H1 (cell line): ENCODE measurements at regions not wholly inside any gene's neighbourhood (a gene's known extent, or its start where the extent isn't known, plus 50 kb on each side); places are given as distances from the start of the nearest gene placed in this dataset.

ENCODE experiments used
- CTCF ChIA-PET: fragments of 300-600 bp; sonication (Branson Sonifier 250); formaldehyde crosslinking; loops from one replicate; lab custom pipeline; 2021; ENCODE audit not compliant: partially characterized antibody; lab: Charles Lee
- POLR2A ChIA-PET: fragments of 300-600 bp; sonication (Branson Sonifier 250); formaldehyde crosslinking; loops from one replicate; lab custom pipeline; 2021; ENCODE audit warnings: inconsistent platforms; ENCODE audit not compliant: partially characterized antibody; lab: Charles Lee
- DNase-seq, 2 experiments: peaks; one replicate each; pipeline versions ENCODE4 v3.0.0 to v3.0.0-alpha.2; 2010 to 2022; ENCODE audit warnings: low spot score in 2 of 2, low read depth in 1 of 2, mixed read lengths in 1 of 2
- FAIRE-seq: peaks from 2 replicates; lab custom pipeline; 2011; peaks lifted over from hg19 to GRCh38; lab: Jason Lieb, UNC
- H2AFZ ChIP-seq: 2 replicates; pipeline ENCODE4 v1.8.1; 2012; ENCODE audit warnings: low read length, inconsistent platforms
- H2AK5ac ChIP-seq: 2 replicates; pipeline ENCODE4 v1.6.1; 2013; ENCODE audit warnings: low read depth, low read length
- H2BK120ac ChIP-seq: replicated peaks from 2 replicates; pipeline ENCODE3; 2013; ENCODE audit warnings: low read depth, low read length, inconsistent platforms
- H2BK12ac ChIP-seq: 2 replicates; pipeline ENCODE4 v1.6.1; 2013; ENCODE audit warnings: low read depth, low read length
- H2BK15ac ChIP-seq: 2 replicates; pipeline ENCODE4 v1.6.1; 2013; ENCODE audit warnings: low read length
- H2BK20ac ChIP-seq: 2 replicates; pipeline ENCODE4 v1.6.1; 2013; ENCODE audit warnings: low read length
- H2BK5ac ChIP-seq: 2 replicates; pipeline ENCODE4 v1.6.1; 2013; ENCODE audit warnings: low read depth, low read length
- H3K14ac ChIP-seq: 2 replicates; pipeline ENCODE4 v1.6.1; 2013; ENCODE audit warnings: inconsistent platforms; ENCODE audit not compliant: insufficient read length
- H3K18ac ChIP-seq: 2 replicates; pipeline ENCODE4 v1.6.1; 2013; ENCODE audit warnings: low read length; ENCODE audit errors: extremely low read depth
- H3K23ac ChIP-seq: 2 replicates; pipeline ENCODE4 v1.6.1; 2013; ENCODE audit warnings: inconsistent platforms; ENCODE audit not compliant: insufficient read length
- H3K23me2 ChIP-seq: 2 replicates; pipeline ENCODE4 v1.6.1; 2013; ENCODE audit warnings: low read depth, low read length
- H3K27ac ChIP-seq: 2 replicates; pipeline ENCODE4 v1.6.1; 2011; ENCODE audit warnings: low read depth, low read length, inconsistent platforms
- H3K27me3 ChIP-seq, 4 experiments: replicated peaks in 1 of 4; 1 replicate in 1 of 4; 2 replicates in 3 of 4; pipeline versions ENCODE4 v1.6.1 to v1.8.1; 2011 to 2013; ENCODE audit warnings: low read length in 3 of 4, mild to moderate bottlenecking in 3 of 4, inconsistent platforms in 2 of 4, mixed read lengths in 2 of 4, moderate library complexity in 1 of 4; ENCODE audit not compliant: control insufficient read depth in 3 of 4, insufficient read depth in 3 of 4; ENCODE audit errors: extremely low read depth in 1 of 4
- H3K36me3 ChIP-seq, 4 experiments: 2 replicates each; pipeline versions ENCODE4 v1.6.1 to v1.8.1; 2011 to 2013; ENCODE audit warnings: mild to moderate bottlenecking in 4 of 4, low read length in 3 of 4, moderate library complexity in 2 of 4, control low read depth in 1 of 4, inconsistent platforms in 1 of 4; ENCODE audit not compliant: insufficient read depth in 4 of 4, control insufficient read depth in 2 of 4
- H3K4ac ChIP-seq: replicated peaks from 2 replicates; pipeline ENCODE3; 2013; ENCODE audit warnings: low read length, low read depth, mixed read lengths, inconsistent platforms; ENCODE audit not compliant: insufficient read length
- H3K4me1 ChIP-seq, 4 experiments: replicated peaks in 1 of 4; 1 replicate in 1 of 4; 2 replicates in 3 of 4; pipeline versions ENCODE4 v1.6.1 to v1.8.1; 2011 to 2013; ENCODE audit warnings: low read length in 3 of 4, inconsistent platforms in 2 of 4, mixed read lengths in 1 of 4; ENCODE audit not compliant: insufficient read depth in 4 of 4, control insufficient read depth in 3 of 4
- H3K4me2 ChIP-seq, 2 experiments: 2 replicates each; pipeline versions ENCODE4 v1.6.1 to v1.8.1; 2011 to 2013; ENCODE audit warnings: low read depth in 2 of 2, low read length in 2 of 2, control low read depth in 1 of 2, inconsistent platforms in 1 of 2, mild to moderate bottlenecking in 1 of 2; ENCODE audit not compliant: insufficient read depth in 1 of 2
- H3K4me3 ChIP-seq, 4 experiments: fragments of 200-600, 300-600 bp in 1 of 4; sonication (generic), shearing (Covaris generic), sonication (Bioruptor Twin) in 1 of 4; 2 replicates each; pipeline versions ENCODE4 v1.5.1 to v1.8.1; 2011 to 2016; ENCODE audit warnings: low read length in 4 of 4, low read depth in 3 of 4, control low read depth in 2 of 4, inconsistent platforms in 2 of 4, mild to moderate bottlenecking in 2 of 4, mixed read lengths in 1 of 4, moderate library complexity in 1 of 4; ENCODE audit not compliant: insufficient read depth in 2 of 4; ENCODE audit errors: extremely low read depth in 1 of 4
- H3K56ac ChIP-seq: replicated peaks from 2 replicates; pipeline ENCODE3; 2013; ENCODE audit warnings: low read depth, mild to moderate bottlenecking, mixed read lengths, low read length, inconsistent platforms; ENCODE audit not compliant: insufficient read length
- H3K79me1 ChIP-seq: 2 replicates; pipeline ENCODE4 v1.6.1; 2013; ENCODE audit warnings: low read depth, low read length, control low read depth
- H3K79me2 ChIP-seq, 2 experiments: 2 replicates each; pipeline versions ENCODE4 v1.6.1 to v1.8.1; 2012 to 2013; ENCODE audit warnings: low read length in 2 of 2, mild to moderate bottlenecking in 2 of 2, inconsistent platforms in 1 of 2; ENCODE audit not compliant: insufficient read depth in 2 of 2, control insufficient read depth in 1 of 2
- H3K9ac ChIP-seq, 4 experiments: replicated peaks in 1 of 4; 1 replicate in 1 of 4; 2 replicates in 3 of 4; pipeline versions ENCODE4 v1.6.1 to v1.8.1; 2011 to 2013; ENCODE audit warnings: low read depth in 3 of 4, low read length in 3 of 4, control low read depth in 2 of 4, mild to moderate bottlenecking in 2 of 4, moderate library complexity in 2 of 4, inconsistent platforms in 1 of 4; ENCODE audit errors: extremely low read depth in 1 of 4
- H3K9me3 ChIP-seq, 2 experiments: 2 replicates each; pipeline versions ENCODE4 v1.6.1 to v1.8.1; 2012 to 2013; ENCODE audit warnings: mild to moderate bottlenecking in 2 of 2, moderate library complexity in 2 of 2, control low read depth in 1 of 2, inconsistent platforms in 1 of 2, low read depth in 1 of 2, low read length in 1 of 2, mixed read lengths in 1 of 2; ENCODE audit not compliant: insufficient read depth in 2 of 2
- H4K20me1 ChIP-seq, 2 experiments: replicated peaks in 1 of 2; 2 replicates each; pipeline versions ENCODE3 to v1.8.1; 2011 to 2013; ENCODE audit warnings: inconsistent platforms in 2 of 2, low read length in 2 of 2, mild to moderate bottlenecking in 1 of 2; ENCODE audit not compliant: insufficient read depth in 2 of 2, control insufficient read depth in 1 of 2
- H4K5ac ChIP-seq: 2 replicates; pipeline ENCODE4 v1.6.1; 2013; ENCODE audit warnings: low read length, low read depth, mixed read lengths, inconsistent platforms; ENCODE audit not compliant: insufficient read length
- H4K8ac ChIP-seq: 2 replicates; pipeline ENCODE4 v1.8.0; 2013; ENCODE audit warnings: mild to moderate bottlenecking, moderate library complexity, low read length, inconsistent platforms; ENCODE audit not compliant: insufficient read depth; ENCODE audit errors: extremely low read depth
- H4K91ac ChIP-seq: replicated peaks from 2 replicates; pipeline ENCODE3; 2013; ENCODE audit warnings: low read length, mixed read lengths, inconsistent platforms; ENCODE audit not compliant: insufficient read length
- CBX5 ChIP-seq: fragments of 300-800, 300-1000 bp; sonication (generic); IDR thresholded peaks from 2 replicates; pipeline ENCODE4 v1.7.1; 2016; ENCODE audit warnings: antibody characterized with exemption, low read length, low read depth
- GTF2F1 ChIP-seq: IDR thresholded peaks from 2 replicates; pipeline ENCODE4 v1.6.1; 2012; ENCODE audit warnings: low read depth, low read length, improper control_type of control experiment, borderline replicate concordance
- RAD21 ChIP-seq, 2 experiments: IDR thresholded peaks in 1 of 2; conservative IDR thresholded peaks in 1 of 2; 2 replicates each; pipeline ENCODE4 v1.6.1; 2011; ENCODE audit warnings: low read depth in 2 of 2, low read length in 2 of 2, improper control_type of control experiment in 1 of 2, inconsistent platforms in 1 of 2, mild to moderate bottlenecking in 1 of 2, moderate library complexity in 1 of 2
- SP2 ChIP-seq: IDR thresholded peaks from 2 replicates; pipeline ENCODE4 v1.6.1; 2012; ENCODE audit warnings: mild to moderate bottlenecking, low read length, inconsistent platforms
- YY1 ChIP-seq: IDR thresholded peaks from 2 replicates; pipeline ENCODE4 v1.6.1; 2011; ENCODE audit warnings: low read depth, mild to moderate bottlenecking, low read length
- ZNF274 ChIP-seq: IDR thresholded peaks from 2 replicates; pipeline ENCODE4 v1.7.0; 2012; ENCODE audit warnings: low read length, borderline replicate concordance; ENCODE audit errors: extremely low read depth
- WGBS, 2 experiments: shearing (Covaris generic) in 1 of 2; methylation state at CpG; one replicate each; pipeline versions ENCODE4 v1.1.6 to v1.1.7; 2013 to 2015; ENCODE audit warnings: low lambda C conversion rate in 2 of 2, mixed read lengths in 2 of 2, inconsistent platforms in 1 of 2, low coverage in 1 of 2, missing lambda C conversion rate in 1 of 2; ENCODE audit not compliant: insufficient replicate concordance in 2 of 2, insufficient coverage in 1 of 2, insufficient read length in 1 of 2; ENCODE audit errors: extremely low coverage in 1 of 2, missing lambda C conversion rate in 1 of 2; 5-methylcytosine and 5-hydroxymethylcytosine counted together
- TF ChIP-seq, protein P1 (sequence below): IDR thresholded peaks from 2 replicates; pipeline ENCODE4 v1.6.1; 2012; ENCODE audit warnings: low read length, inconsistent platforms
- TF ChIP-seq, protein P2 (sequence below), 3 experiments: IDR thresholded peaks; 1 replicate in 2 of 3; 2 replicates in 1 of 3; pipeline versions ENCODE4 v1.5.1 to v1.6.1; 2011; ENCODE audit warnings: low read length in 3 of 3, mild to moderate bottlenecking in 3 of 3, inconsistent platforms in 2 of 3, low read depth in 1 of 3, moderate library complexity in 1 of 3; ENCODE audit not compliant: insufficient read depth in 1 of 3; ENCODE audit errors: control extremely low read depth in 1 of 3
- TF ChIP-seq, protein P3 (sequence below): IDR thresholded peaks from 2 replicates; pipeline ENCODE4 v1.6.1; 2011; ENCODE audit warnings: low read depth, mild to moderate bottlenecking, low read length; ENCODE audit not compliant: insufficient read depth

DNA sequence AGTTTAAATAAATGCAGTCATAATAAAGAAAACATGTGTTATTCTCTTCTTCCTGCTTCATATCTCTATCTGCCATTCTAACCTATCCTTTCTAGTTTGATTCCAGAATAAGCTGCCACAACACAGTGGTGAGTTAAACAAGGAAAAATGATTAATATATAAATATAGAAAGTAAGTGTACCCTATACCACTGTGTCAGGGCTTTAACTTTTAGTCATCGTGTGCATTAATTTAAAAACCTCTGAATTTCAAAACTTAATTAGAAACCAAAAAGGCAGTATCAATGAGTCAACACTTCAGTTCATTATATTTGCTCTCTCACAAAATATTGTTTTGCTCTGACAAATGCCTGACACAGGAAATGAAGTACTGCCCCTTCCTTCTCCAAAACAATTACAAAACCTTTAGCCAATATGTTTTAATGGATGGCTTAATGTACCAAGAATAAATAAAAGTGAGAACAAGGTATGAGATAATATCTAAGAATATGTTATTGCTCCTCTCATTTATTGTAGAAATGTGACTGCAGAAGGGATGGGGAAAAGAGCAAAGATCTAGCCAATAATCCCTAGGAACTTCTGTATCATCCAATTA is 634.8 kb downstream of the KCNT2 start:
- WGBS, 2 experiments: 100% methylated on average over 1 of the region's 1 CpG; no CpG with 5 or more reads in 1 of the 2 experiments
- H4K8ac ChIP-seq: no peak overlapping the region
- no peaks in the 10 kb centered on the region for H4K20me1 ChIP-seq
- no peaks in the 10 kb centered on the region for H3K36me3 ChIP-seq
- H3K27me3 ChIP-seq: no peaks in the 10 kb centered on the region
- H3K4me1 ChIP-seq: no peaks in the 10 kb centered on the region
- no peak overlapping the region for H3K14ac ChIP-seq
- no peaks in the 10 kb centered on the region for H3K79me1 ChIP-seq
- no peak overlapping the region for H2BK15ac ChIP-seq
- no peak overlapping the region for H3K4me3 ChIP-seq
- no peak overlapping the region for H3K56ac ChIP-seq
- H2AK5ac ChIP-seq: no peak overlapping the region
- H3K4me2 ChIP-seq: no peak overlapping the region
- no peak overlapping the region for H2AFZ ChIP-seq
- ChIA-PET CTCF (no interaction called here), POLR2A (no interaction called here)
- H3K23me2 ChIP-seq: no peaks in the 10 kb centered on the region; the same call in 1 of the 2 replicates
- no peak for DNase-seq
- H2BK12ac ChIP-seq: no peak overlapping the region
- no peak overlapping the region for H3K4ac ChIP-seq
- no peaks in the 10 kb centered on the region for H3K79me2 ChIP-seq
- no peak overlapping the region for H3K18ac ChIP-seq
- no peak overlapping the region for H2BK120ac ChIP-seq
- H2BK20ac ChIP-seq: no peak overlapping the region
- H3K23ac ChIP-seq: no peak overlapping the region
- no peak overlapping the region for H3K9ac ChIP-seq
- no peak overlapping the region for H4K5ac ChIP-seq
- H4K91ac ChIP-seq: no peak overlapping the region
- H2BK5ac ChIP-seq: no peak overlapping the region
- no peak overlapping the region for H3K27ac ChIP-seq
- FAIRE-seq: no peak
- no peaks in the 10 kb centered on the region for H3K9me3 ChIP-seq
- TF ChIP-seq RAD21 (IDR thresholded peaks at IDR 0.05 in 1 of 2, conservative IDR thresholded peaks at IDR 0.05 in 1 of 2; ENCODE audit: low read depth in 2 of 2, low read length in 2 of 2) (no peak), YY1 (no peak), ZNF274 (no peak), SP2 (no peak), CBX5 (no peak), GTF2F1 (no peak)
- TF ChIP-seq, protein P1, sequence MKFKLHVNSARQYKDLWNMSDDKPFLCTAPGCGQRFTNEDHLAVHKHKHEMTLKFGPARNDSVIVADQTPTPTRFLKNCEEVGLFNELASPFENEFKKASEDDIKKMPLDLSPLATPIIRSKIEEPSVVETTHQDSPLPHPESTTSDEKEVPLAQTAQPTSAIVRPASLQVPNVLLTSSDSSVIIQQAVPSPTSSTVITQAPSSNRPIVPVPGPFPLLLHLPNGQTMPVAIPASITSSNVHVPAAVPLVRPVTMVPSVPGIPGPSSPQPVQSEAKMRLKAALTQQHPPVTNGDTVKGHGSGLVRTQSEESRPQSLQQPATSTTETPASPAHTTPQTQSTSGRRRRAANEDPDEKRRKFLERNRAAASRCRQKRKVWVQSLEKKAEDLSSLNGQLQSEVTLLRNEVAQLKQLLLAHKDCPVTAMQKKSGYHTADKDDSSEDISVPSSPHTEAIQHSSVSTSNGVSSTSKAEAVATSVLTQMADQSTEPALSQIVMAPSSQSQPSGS: no peak
- TF ChIP-seq, protein P2, sequence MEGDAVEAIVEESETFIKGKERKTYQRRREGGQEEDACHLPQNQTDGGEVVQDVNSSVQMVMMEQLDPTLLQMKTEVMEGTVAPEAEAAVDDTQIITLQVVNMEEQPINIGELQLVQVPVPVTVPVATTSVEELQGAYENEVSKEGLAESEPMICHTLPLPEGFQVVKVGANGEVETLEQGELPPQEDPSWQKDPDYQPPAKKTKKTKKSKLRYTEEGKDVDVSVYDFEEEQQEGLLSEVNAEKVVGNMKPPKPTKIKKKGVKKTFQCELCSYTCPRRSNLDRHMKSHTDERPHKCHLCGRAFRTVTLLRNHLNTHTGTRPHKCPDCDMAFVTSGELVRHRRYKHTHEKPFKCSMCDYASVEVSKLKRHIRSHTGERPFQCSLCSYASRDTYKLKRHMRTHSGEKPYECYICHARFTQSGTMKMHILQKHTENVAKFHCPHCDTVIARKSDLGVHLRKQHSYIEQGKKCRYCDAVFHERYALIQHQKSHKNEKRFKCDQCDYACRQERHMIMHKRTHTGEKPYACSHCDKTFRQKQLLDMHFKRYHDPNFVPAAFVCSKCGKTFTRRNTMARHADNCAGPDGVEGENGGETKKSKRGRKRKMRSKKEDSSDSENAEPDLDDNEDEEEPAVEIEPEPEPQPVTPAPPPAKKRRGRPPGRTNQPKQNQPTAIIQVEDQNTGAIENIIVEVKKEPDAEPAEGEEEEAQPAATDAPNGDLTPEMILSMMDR (IDR thresholded peaks at IDR 0.05; ENCODE audit: control extremely low read depth in 1 of 3, insufficient read depth in 1 of 3, low read depth in 1 of 3, low read length in 3 of 3): no peak
- TF ChIP-seq, protein P3, sequence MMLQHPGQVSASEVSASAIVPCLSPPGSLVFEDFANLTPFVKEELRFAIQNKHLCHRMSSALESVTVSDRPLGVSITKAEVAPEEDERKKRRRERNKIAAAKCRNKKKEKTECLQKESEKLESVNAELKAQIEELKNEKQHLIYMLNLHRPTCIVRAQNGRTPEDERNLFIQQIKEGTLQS: no peak
